ENCODE measurements at regions not wholly inside any gene's neighbourhood (a gene's known extent, or its start where the extent isn't known, plus 50 kb on each side); places are given as distances from the start of the nearest gene placed in this dataset.

- no peak for TF ChIP-seq POLR2A (IDR thresholded peaks at IDR 0.05)
- TF ChIP-seq CTCF (IDR thresholded peaks at IDR 0.05): no peak
These were observed 593.7 kb upstream of the ACO1 start for GRCh38 chr9:31790720-31791119.

Data from ovary (tissue), 3 donors.